Esophagus muscularis mucosa (tissue), 3 donors: ENCODE measurements at regions not wholly inside any gene's neighbourhood (a gene's known extent, or its start where the extent isn't known, plus 50 kb on each side); places are given as distances from the start of the nearest gene placed in this dataset.

Source experiments
- CTCF ChIP-seq, 3 experiments: fragments of 200-600 bp in 2 of 3; fragments of 450-650 bp in 1 of 3; sonication (generic) in 2 of 3; IDR thresholded peaks; one replicate each; pipeline ENCODE4 v1.5.1; 2017 to 2019; ENCODE audit warnings: antibody characterized with exemption in 3 of 3, mild to moderate bottlenecking in 2 of 3, moderate library complexity in 1 of 3
- POLR2A ChIP-seq: fragments of 450-650 bp; IDR thresholded peaks from one replicate; pipeline ENCODE4 v1.6.1; 2017; ENCODE audit warnings: antibody characterized with exemption, moderate library complexity, mild to moderate bottlenecking, low read depth

- TF ChIP-seq CTCF (IDR thresholded peaks at IDR 0.05) (no peak), POLR2A (no peak)
Measured at GRCh38 chr9:97753975-97754374, 56.8 kb upstream of the XPA start.
